NB4 (cell line): ENCODE measurements at regions not wholly inside any gene's neighbourhood (a gene's known extent, or its start where the extent isn't known, plus 50 kb on each side); places are given as distances from the start of the nearest gene placed in this dataset.

Experiments
- POLR2A ChIP-seq: IDR thresholded peaks from 2 replicates; pipeline ENCODE4 v1.6.1; 2011; ENCODE audit warnings: mild to moderate bottlenecking; ENCODE audit not compliant: insufficient read length; ENCODE audit errors: extremely low read depth
- TF ChIP-seq, protein P1 (sequence below): IDR thresholded peaks from one replicate; pipeline ENCODE4 v1.5.1; 2012; ENCODE audit warnings: low read depth, low read length

DNA sequence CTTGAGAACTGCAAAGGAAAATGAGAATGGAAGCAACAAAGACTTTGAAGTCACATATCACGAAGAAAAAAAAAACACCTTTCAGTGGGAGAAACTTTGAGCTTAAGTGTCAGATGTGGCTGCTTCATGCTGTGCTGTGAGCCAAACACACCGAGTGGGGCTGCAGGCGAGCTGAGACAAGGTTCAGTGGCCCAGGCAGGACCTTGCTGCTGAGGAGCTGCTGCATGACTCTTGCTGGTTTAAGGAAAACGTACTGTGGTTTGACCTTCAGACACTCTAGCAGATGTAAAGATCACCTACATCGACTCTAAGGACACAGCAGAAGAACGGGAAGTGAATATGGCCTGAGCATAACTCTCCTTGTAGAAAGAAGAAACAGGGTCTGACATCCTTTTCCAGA, 118.1 kb upstream of the OR4E1 start:
- TF ChIP-seq, protein P1, sequence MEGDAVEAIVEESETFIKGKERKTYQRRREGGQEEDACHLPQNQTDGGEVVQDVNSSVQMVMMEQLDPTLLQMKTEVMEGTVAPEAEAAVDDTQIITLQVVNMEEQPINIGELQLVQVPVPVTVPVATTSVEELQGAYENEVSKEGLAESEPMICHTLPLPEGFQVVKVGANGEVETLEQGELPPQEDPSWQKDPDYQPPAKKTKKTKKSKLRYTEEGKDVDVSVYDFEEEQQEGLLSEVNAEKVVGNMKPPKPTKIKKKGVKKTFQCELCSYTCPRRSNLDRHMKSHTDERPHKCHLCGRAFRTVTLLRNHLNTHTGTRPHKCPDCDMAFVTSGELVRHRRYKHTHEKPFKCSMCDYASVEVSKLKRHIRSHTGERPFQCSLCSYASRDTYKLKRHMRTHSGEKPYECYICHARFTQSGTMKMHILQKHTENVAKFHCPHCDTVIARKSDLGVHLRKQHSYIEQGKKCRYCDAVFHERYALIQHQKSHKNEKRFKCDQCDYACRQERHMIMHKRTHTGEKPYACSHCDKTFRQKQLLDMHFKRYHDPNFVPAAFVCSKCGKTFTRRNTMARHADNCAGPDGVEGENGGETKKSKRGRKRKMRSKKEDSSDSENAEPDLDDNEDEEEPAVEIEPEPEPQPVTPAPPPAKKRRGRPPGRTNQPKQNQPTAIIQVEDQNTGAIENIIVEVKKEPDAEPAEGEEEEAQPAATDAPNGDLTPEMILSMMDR: no peak
- TF ChIP-seq POLR2A: no peak
